Smooth muscle cell (in vitro differentiated cells): ENCODE measurements at regions not wholly inside any gene's neighbourhood (a gene's known extent, or its start where the extent isn't known, plus 50 kb on each side); places are given as distances from the start of the nearest gene placed in this dataset.

Source experiments
- DNase-seq: peaks from one replicate; lab custom pipeline; 2025; ENCODE audit not compliant: unreplicated experiment; lab: John Stamatoyannopoulos, UW
- H2AFZ ChIP-seq: fragments of 200-600 bp; sonication (generic); 2 replicates; pipeline ENCODE4 v1.6.0; 2016; ENCODE audit warnings: antibody characterized with exemption, low read depth, mild to moderate bottlenecking
- H3F3A ChIP-seq: fragments of 200-600 bp; sonication (generic); 2 replicates; pipeline ENCODE4 v1.6.0; 2017; ENCODE audit warnings: antibody characterized with exemption, low read depth
- H3K27ac ChIP-seq: fragments of 200-600 bp; sonication (generic); 2 replicates; pipeline ENCODE4 v1.5.1; 2016; ENCODE audit warnings: low read depth, mild to moderate bottlenecking
- H3K27me3 ChIP-seq: fragments of 200-600 bp; sonication (generic); 2 replicates; pipeline ENCODE4 v1.6.1; 2016; ENCODE audit warnings: low read depth, mild to moderate bottlenecking
- H3K36me3 ChIP-seq: fragments of 200-600 bp; sonication (generic); 2 replicates; pipeline ENCODE4 v1.5.1; 2016; ENCODE audit warnings: low read depth
- H3K4me1 ChIP-seq: fragments of 200-600 bp; sonication (generic); 2 replicates; pipeline ENCODE4 v1.5.1; 2016; ENCODE audit warnings: low read depth
- H3K4me2 ChIP-seq: fragments of 200-600 bp; sonication (generic); 2 replicates; pipeline ENCODE4 v1.6.0; 2016; ENCODE audit warnings: mild to moderate bottlenecking
- H3K4me3 ChIP-seq: fragments of 200-600 bp; sonication (generic); 2 replicates; pipeline ENCODE4 v1.5.1; 2016; ENCODE audit warnings: mild to moderate bottlenecking
- H3K79me2 ChIP-seq: fragments of 200-600 bp; sonication (generic); 2 replicates; pipeline ENCODE4 v1.6.0; 2016; ENCODE audit warnings: low read depth, mild to moderate bottlenecking
- H3K9ac ChIP-seq: fragments of 200-600 bp; sonication (generic); 2 replicates; pipeline ENCODE4 v1.6.0; 2016; ENCODE audit warnings: low read depth
- H3K9me3 ChIP-seq: fragments of 200-600 bp; sonication (generic); replicated peaks from 2 replicates; pipeline ENCODE4 v1.5.1; 2016; ENCODE audit warnings: low read depth
- H4K20me1 ChIP-seq: fragments of 200-600 bp; sonication (generic); 2 replicates; pipeline ENCODE4 v1.6.0; 2016; ENCODE audit warnings: low read depth
- CTCF ChIP-seq: fragments of 200-600 bp; sonication (generic); IDR thresholded peaks from 2 replicates; pipeline ENCODE4 v1.5.1; 2017; ENCODE audit warnings: borderline replicate concordance, mild to moderate bottlenecking, antibody characterized with exemption; ENCODE audit not compliant: insufficient read depth, poor library complexity, severe bottlenecking
- WGBS: methylation state at CpG from one replicate; pipeline ENCODE4 v1.1.7; 2016; ENCODE audit warnings: low lambda C conversion rate; 5-methylcytosine and 5-hydroxymethylcytosine counted together

- H3K9me3 ChIP-seq: no peaks in the 10 kb centered on the region
- no peak overlapping the region for H3K4me3 ChIP-seq
- no peak for TF ChIP-seq CTCF
- H3K4me1 ChIP-seq: no peaks in the 10 kb centered on the region
- H3F3A ChIP-seq: no peaks in the 10 kb centered on the region
- no peak overlapping the region for H3K4me2 ChIP-seq
- H3K27ac ChIP-seq: no peak overlapping the region
- no peaks in the 10 kb centered on the region for H4K20me1 ChIP-seq
- no peaks in the 10 kb centered on the region for H3K27me3 ChIP-seq
- no peak overlapping the region for H2AFZ ChIP-seq
- H3K79me2 ChIP-seq: no peaks in the 10 kb centered on the region
- no peak overlapping the region for H3K9ac ChIP-seq
- no peaks in the 10 kb centered on the region for H3K36me3 ChIP-seq
- no peak for DNase-seq
- 95% methylated on average over 13 of the region's 13 CpGs for WGBS
Measured at GRCh38 chr17:77521076-77521475, 380.3 kb downstream of the SEC14L1 start.

DNA sequence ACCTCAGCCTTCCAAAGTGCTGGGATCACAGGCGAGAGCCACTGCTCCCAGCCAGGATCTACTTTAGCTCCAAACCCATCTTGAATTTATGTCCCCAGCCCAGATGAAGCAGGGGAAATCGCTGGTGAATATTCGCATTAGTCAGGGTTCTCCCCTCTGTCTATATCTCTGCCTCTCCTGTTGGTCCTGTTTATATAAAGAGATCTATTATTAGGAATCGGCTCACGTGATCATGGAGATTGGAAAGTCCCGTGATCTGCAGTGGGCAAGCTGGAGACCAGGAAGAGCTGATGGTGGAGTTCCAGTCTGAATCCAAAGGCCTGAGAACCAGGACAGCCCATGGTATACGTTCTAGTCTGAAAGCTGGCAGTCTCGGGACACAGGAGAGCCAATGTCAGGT, 382.8 kb downstream of the SEC14L1 start:
- H3K4me3 ChIP-seq: no peak overlapping the region
- H4K20me1 ChIP-seq: no peaks in the 10 kb centered on the region
- H3K27ac ChIP-seq: no peak overlapping the region
- H3K4me1 ChIP-seq: peaks cover 4% of the 10 kb centered on the region
- DNase-seq: no peak
- no peaks in the 10 kb centered on the region for H3K79me2 ChIP-seq
- H3K9ac ChIP-seq: no peak overlapping the region
- H3K27me3 ChIP-seq: peaks cover 8% of the 10 kb centered on the region
- no peaks in the 10 kb centered on the region for H3K36me3 ChIP-seq
- no peak overlapping the region for H3K4me2 ChIP-seq
- no peaks in the 10 kb centered on the region for H3K9me3 ChIP-seq
- WGBS: 93% methylated on average over 8 of the region's 8 CpGs
- no peak for TF ChIP-seq CTCF
- H3F3A ChIP-seq: no peaks in the 10 kb centered on the region
- H2AFZ ChIP-seq: no peak overlapping the region

DNA sequence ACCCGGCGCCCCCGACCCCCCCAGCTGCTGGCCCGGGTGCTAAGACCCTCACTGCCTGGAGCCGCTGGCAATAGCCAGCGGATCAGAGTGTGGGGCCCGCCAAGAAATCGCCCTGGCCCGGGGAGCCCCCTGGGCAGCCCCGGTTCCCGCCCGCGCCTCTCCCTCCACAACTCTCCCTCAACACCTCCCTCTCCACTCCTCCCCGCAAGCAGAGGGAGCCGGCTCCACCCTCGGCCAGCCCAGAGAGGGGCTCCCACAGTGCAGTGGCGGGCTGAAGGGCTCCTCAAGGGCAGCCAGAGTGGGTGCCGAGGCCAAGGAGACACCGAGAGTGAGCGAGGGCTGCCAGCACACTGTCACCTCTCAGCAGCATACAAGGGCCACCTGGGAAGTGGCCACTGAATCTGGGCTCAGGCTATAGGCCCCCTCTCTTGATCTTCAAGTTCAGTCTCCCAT, 385.5 kb downstream of the SEC14L1 start:
- DNase-seq: no peak
- Histone ChIP-seq H2AFZ (no peak overlapping the region), H4K20me1 (no peaks in the 10 kb centered on the region), H3K4me3 (no peak overlapping the region), H3K4me2 (no peak overlapping the region), H3K27me3 (peaks cover 22% of the 10 kb centered on the region), H3K27ac (no peak overlapping the region), H3K79me2 (no peaks in the 10 kb centered on the region), H3F3A (no peaks in the 10 kb centered on the region), H3K36me3 (no peaks in the 10 kb centered on the region), H3K9ac (no peak overlapping the region), H3K4me1 (peaks cover 4% of the 10 kb centered on the region), H3K9me3 (no peaks in the 10 kb centered on the region)
- no peak for TF ChIP-seq CTCF
- 98% methylated on average over 19 of the region's 20 CpGs for WGBS

DNA sequence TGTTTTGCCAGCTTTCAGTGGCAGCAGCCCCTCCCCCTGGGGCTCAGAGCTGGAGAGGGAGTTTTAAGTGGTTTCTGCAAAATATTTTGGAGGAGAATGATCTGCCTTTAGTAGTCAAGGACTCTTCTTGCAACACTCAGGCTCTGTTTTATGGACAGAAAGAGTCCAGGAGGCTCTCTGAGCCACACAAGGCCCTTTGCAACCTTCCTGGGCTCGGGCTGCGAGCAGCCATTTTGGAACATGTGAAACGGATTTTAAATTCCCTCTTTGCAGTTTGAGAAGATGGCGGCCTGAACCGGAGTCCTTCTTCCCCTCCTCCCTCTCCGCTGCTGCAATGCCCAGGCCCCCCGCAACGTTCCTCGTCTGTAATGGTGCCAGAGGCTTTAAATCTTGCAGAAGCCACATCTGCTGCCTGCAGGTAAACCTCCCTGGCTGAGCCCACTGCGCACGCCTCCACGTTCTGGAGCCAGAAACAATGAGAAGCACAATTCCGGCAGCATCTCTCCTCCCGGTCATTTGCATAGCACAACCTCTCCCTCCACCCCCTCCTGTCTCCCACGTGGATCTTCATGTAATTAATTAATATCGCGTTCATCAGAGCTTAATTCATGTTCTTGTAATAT, 386.1 kb downstream of the SEC14L1 start:
- H3K4me1 ChIP-seq: peaks cover 4% of the 10 kb centered on the region
- DNase-seq: no peak
- H3K27ac ChIP-seq: no peak overlapping the region
- no peaks in the 10 kb centered on the region for H3K79me2 ChIP-seq
- no peak overlapping the region for H2AFZ ChIP-seq
- peaks cover 22% of the 10 kb centered on the region for H3K27me3 ChIP-seq
- H3K36me3 ChIP-seq: no peaks in the 10 kb centered on the region
- no peak overlapping the region for H3K9ac ChIP-seq
- H3K4me3 ChIP-seq: no peak overlapping the region
- WGBS: 93% methylated on average over 17 of the region's 17 CpGs
- no peak overlapping the region for H3K4me2 ChIP-seq
- H4K20me1 ChIP-seq: no peaks in the 10 kb centered on the region
- TF ChIP-seq CTCF: no peak
- no peaks in the 10 kb centered on the region for H3F3A ChIP-seq
- H3K9me3 ChIP-seq: no peaks in the 10 kb centered on the region
